PC-3 (cell line): ENCODE measurements at regions not wholly inside any gene's neighbourhood (a gene's known extent, or its start where the extent isn't known, plus 50 kb on each side); places are given as distances from the start of the nearest gene placed in this dataset.

Source experiments
- ATAC-seq: fragments of 200-7000 bp; cut with Tn5 transposase; 2 replicates; pipeline ENCODE4 v1.9.1; 2020; ENCODE audit warnings: mild to moderate bottlenecking, moderate library complexity
- BruUV-seq: library from RNA; stranded (reverse); fragments of 400-500 nt; replicated peaks from 2 replicates; lab custom pipeline; 2021; lab: Mats Ljungman, UMichigan
- CTCF ChIA-PET: fragments of 300-600 bp; sonication (Branson Sonifier 250); formaldehyde crosslinking; loops from one replicate; lab custom pipeline; 2022; ENCODE audit warnings: antibody characterized with exemption; lab: Charles Lee
- POLR2A ChIA-PET: fragments of 300-600 bp; sonication (Branson Sonifier 250); formaldehyde crosslinking; loops from one replicate; lab custom pipeline; 2022; ENCODE audit warnings: antibody characterized with exemption; ENCODE audit not compliant: unreplicated experiment; lab: Charles Lee
- DNase-seq: peaks from one replicate; pipeline ENCODE4 v3.0.0-alpha.2; 2015
- H2AFZ ChIP-seq: fragments of 300-600 bp; sonication (generic); 2 replicates; pipeline ENCODE4 v1.6.0; 2016; ENCODE audit warnings: antibody characterized with exemption, low read length
- H3F3A ChIP-seq: fragments of 300-600 bp; sonication (generic); one replicate; pipeline ENCODE4 v1.6.0; 2017; ENCODE audit warnings: antibody characterized with exemption, low read length, control low read depth, mild to moderate bottlenecking; ENCODE audit not compliant: unreplicated experiment
- H3K27ac ChIP-seq: fragments of 300-600 bp; sonication (generic); 2 replicates; pipeline ENCODE4 v1.5.1; 2016; ENCODE audit warnings: mild to moderate bottlenecking, low read length
- H3K27me3 ChIP-seq: fragments of 300-600 bp; sonication (generic); 2 replicates; pipeline ENCODE4 v1.6.1; 2016; ENCODE audit warnings: low read length, mixed read lengths
- H3K36me3 ChIP-seq: fragments of 300-600 bp; sonication (generic); 2 replicates; pipeline ENCODE4 v1.6.1; 2016; ENCODE audit warnings: low read depth, mixed run types, low read length, mixed read lengths
- H3K4me1 ChIP-seq: fragments of 300-600 bp; sonication (generic); 2 replicates; pipeline ENCODE4 v1.5.1; 2016; ENCODE audit warnings: low read length; ENCODE audit not compliant: insufficient read depth
- H3K4me2 ChIP-seq: fragments of 300-600 bp; sonication (generic); 2 replicates; pipeline ENCODE4 v1.6.0; 2016; ENCODE audit warnings: low read length
- H3K4me3 ChIP-seq: fragments of 300-600 bp; sonication (generic); 2 replicates; pipeline ENCODE4 v1.5.1; 2016; ENCODE audit warnings: mild to moderate bottlenecking, low read length, mixed read lengths
- H3K79me2 ChIP-seq: fragments of 300-600 bp; sonication (generic); 2 replicates; pipeline ENCODE4 v1.6.1; 2017; ENCODE audit warnings: low read length, mixed read lengths
- H3K9ac ChIP-seq: fragments of 300-600 bp; sonication (generic); 2 replicates; pipeline ENCODE4 v1.6.0; 2016; ENCODE audit warnings: mild to moderate bottlenecking, low read length
- H3K9me2 ChIP-seq: fragments of 300-600 bp; sonication (generic); replicated peaks from 2 replicates; pipeline ENCODE4 v1.6.1; 2016; ENCODE audit warnings: mixed run types, low read length, mixed read lengths
- H3K9me3 ChIP-seq: fragments of 300-600 bp; sonication (generic); 2 replicates; pipeline ENCODE4 v1.6.1; 2016; ENCODE audit warnings: low read length, mixed read lengths
- H4K20me1 ChIP-seq: fragments of 300-600 bp; sonication (generic); 2 replicates; pipeline ENCODE4 v1.6.1; 2016; ENCODE audit warnings: low read length, mixed read lengths
- EZH2 ChIP-seq: fragments of 300-600 bp; sonication (generic); IDR thresholded peaks from one replicate; pipeline ENCODE4 v1.6.1; 2017; ENCODE audit warnings: antibody characterized with exemption, mild to moderate bottlenecking, low read length; ENCODE audit not compliant: unreplicated experiment
- EZH2phosphoT487 ChIP-seq: fragments of 300-600 bp; sonication (generic); IDR thresholded peaks from 2 replicates; pipeline ENCODE4 v1.6.1; 2018; ENCODE audit warnings: mild to moderate bottlenecking, antibody characterized with exemption, low read length, borderline replicate concordance
- intact Hi-C: fragments of 100-400 bp; cut with micrococcal nuclease; formaldehyde crosslinking; loops from 2 replicates; pipeline ENCODE4 v1.9.0; 2023
- TF ChIP-seq, protein P1 (sequence below): fragments of 300-600 bp; sonication (generic); conservative IDR thresholded peaks from 2 replicates; pipeline ENCODE4 v1.5.1; 2017; ENCODE audit warnings: antibody characterized with exemption, low read depth, mild to moderate bottlenecking, low read length

DNA sequence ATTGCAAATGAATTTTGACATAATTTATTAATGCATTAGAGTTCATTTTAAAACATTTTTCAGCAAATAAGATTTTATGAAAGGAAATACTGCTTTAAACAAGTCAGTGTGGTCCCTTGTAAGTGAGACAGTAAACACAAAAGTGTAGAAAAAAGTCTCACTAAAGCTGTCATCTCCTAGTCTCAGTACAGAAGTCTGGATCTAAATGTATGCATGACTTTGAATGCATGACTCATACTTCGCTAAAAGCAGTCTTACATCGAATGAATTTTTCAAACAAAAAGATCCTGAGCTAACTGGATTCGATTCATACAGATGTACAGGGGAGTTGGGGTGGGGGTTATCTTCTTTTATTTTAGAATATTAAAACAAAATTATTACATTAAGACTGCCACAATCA is 207.4 kb upstream of the VCX start:
- Histone ChIP-seq H3K4me1 (no peaks in the 10 kb centered on the region), H3K36me3 (no peaks in the 10 kb centered on the region), H4K20me1 (no peaks in the 10 kb centered on the region), H3K9me3 (no peaks in the 10 kb centered on the region), H3K4me2 (no peak overlapping the region), H3K27me3 (no peaks in the 10 kb centered on the region), H3K4me3 (no peak overlapping the region), H3K9ac (no peak overlapping the region), H3K79me2 (no peaks in the 10 kb centered on the region), H3K27ac (no peak overlapping the region), H2AFZ (no peak overlapping the region), H3K9me2 (no peaks in the 10 kb centered on the region), H3F3A (no peaks in the 10 kb centered on the region)
- CTCF ChIA-PET = no interaction called here
- TF ChIP-seq EZH2phosphoT487 = no peak
- no peak for TF ChIP-seq EZH2
- TF ChIP-seq, protein P1, sequence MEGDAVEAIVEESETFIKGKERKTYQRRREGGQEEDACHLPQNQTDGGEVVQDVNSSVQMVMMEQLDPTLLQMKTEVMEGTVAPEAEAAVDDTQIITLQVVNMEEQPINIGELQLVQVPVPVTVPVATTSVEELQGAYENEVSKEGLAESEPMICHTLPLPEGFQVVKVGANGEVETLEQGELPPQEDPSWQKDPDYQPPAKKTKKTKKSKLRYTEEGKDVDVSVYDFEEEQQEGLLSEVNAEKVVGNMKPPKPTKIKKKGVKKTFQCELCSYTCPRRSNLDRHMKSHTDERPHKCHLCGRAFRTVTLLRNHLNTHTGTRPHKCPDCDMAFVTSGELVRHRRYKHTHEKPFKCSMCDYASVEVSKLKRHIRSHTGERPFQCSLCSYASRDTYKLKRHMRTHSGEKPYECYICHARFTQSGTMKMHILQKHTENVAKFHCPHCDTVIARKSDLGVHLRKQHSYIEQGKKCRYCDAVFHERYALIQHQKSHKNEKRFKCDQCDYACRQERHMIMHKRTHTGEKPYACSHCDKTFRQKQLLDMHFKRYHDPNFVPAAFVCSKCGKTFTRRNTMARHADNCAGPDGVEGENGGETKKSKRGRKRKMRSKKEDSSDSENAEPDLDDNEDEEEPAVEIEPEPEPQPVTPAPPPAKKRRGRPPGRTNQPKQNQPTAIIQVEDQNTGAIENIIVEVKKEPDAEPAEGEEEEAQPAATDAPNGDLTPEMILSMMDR = no peak
- POLR2A ChIA-PET = no interaction called here
- ATAC-seq (no peak), DNase-seq (no peak)
- no TSS peak for BruUV-seq
- intact Hi-C loops = no loop called here

DNA sequence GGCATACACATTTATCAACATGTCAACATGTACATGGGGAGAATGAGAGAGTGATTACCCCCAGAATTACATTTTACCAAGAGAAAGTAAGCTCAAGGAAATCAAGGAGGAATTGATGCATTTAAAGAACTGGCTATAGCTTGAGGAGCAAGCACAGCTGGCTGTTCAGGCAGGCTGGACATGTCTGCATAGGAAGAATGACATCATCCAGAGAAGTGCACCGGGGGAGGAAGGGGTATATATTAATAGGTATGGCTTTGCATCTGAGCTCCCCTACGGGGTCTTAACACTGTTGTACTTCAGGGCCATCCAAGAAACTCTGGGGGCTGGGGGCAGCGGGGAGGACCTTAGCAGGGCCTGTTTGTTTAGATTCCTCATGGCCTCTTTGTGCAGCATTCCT is 222.4 kb upstream of the VCX start:
- H3K9me2 ChIP-seq = no peaks in the 10 kb centered on the region
- H3K9ac ChIP-seq = no peak overlapping the region
- H3K4me1 ChIP-seq = no peaks in the 10 kb centered on the region
- intact Hi-C loops = no loop called here
- H3K27me3 ChIP-seq = no peaks in the 10 kb centered on the region
- H3K36me3 ChIP-seq = no peaks in the 10 kb centered on the region
- no peaks in the 10 kb centered on the region for H3F3A ChIP-seq
- H2AFZ ChIP-seq = no peak overlapping the region
- H3K79me2 ChIP-seq = no peaks in the 10 kb centered on the region
- no TSS peak for BruUV-seq
- POLR2A ChIA-PET = no interaction called here
- ATAC-seq = no peak
- no peak overlapping the region for H3K27ac ChIP-seq
- no peaks in the 10 kb centered on the region for H4K20me1 ChIP-seq
- CTCF ChIA-PET = no interaction called here
- TF ChIP-seq, protein P1 = no peak
- TF ChIP-seq EZH2phosphoT487 (no peak), EZH2 (no peak)
- H3K4me3 ChIP-seq = no peak overlapping the region
- H3K4me2 ChIP-seq = no peak overlapping the region
- H3K9me3 ChIP-seq = no peaks in the 10 kb centered on the region
- no peak for DNase-seq

DNA sequence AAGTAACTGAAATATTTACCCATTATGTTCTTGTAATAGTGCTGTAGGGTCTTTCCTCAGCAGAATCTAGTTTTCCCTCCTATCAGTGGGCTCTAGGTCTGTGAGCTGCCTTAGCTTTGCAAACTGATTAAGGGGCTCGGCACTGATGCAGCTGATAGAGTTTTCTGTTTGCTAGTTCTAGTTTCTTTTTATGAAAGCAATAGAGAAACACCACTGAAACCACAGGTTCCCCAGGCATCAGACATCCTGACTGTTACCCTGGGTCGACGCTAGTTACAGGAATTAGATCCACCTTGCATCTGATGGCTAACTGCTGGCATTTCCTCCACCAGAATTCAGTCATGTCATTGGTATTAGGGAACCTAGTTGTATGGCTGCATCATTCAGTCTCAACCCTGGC is 225.0 kb upstream of the VCX start:
- H2AFZ ChIP-seq = no peak overlapping the region
- H3K9me3 ChIP-seq = no peaks in the 10 kb centered on the region
- no peaks in the 10 kb centered on the region for H3K36me3 ChIP-seq
- no peaks in the 10 kb centered on the region for H3K27me3 ChIP-seq
- no peak overlapping the region for H3K4me3 ChIP-seq
- POLR2A ChIA-PET = no interaction called here
- BruUV-seq = no TSS peak
- ATAC-seq = no peak
- no peak overlapping the region for H3K27ac ChIP-seq
- H3K9ac ChIP-seq = no peak overlapping the region
- H3K79me2 ChIP-seq = no peaks in the 10 kb centered on the region
- H3K4me1 ChIP-seq = no peaks in the 10 kb centered on the region
- no peak for DNase-seq
- H3K4me2 ChIP-seq = no peak overlapping the region
- H3K9me2 ChIP-seq = no peaks in the 10 kb centered on the region
- H3F3A ChIP-seq = no peaks in the 10 kb centered on the region
- no peak for TF ChIP-seq EZH2phosphoT487
- no peak for TF ChIP-seq EZH2
- TF ChIP-seq, protein P1 = no peak
- H4K20me1 ChIP-seq = no peaks in the 10 kb centered on the region
- intact Hi-C loops = no loop called here
- CTCF ChIA-PET = no interaction called here
